Mesodermal cell (in vitro differentiated cells): ENCODE measurements at regions not wholly inside any gene's neighbourhood (a gene's known extent, or its start where the extent isn't known, plus 50 kb on each side); places are given as distances from the start of the nearest gene placed in this dataset.

Experiments used
- H3K27ac ChIP-seq: 2 replicates; pipeline ENCODE4 v1.7.0; 2013; ENCODE audit warnings: mild to moderate bottlenecking, low read depth, low read length, moderate library complexity; ENCODE audit not compliant: severe bottlenecking
- H3K36me3 ChIP-seq: 2 replicates; pipeline ENCODE4 v1.7.1; 2013; ENCODE audit warnings: mild to moderate bottlenecking, low read length, moderate library complexity; ENCODE audit not compliant: control insufficient read depth, insufficient read depth
- H3K4me1 ChIP-seq: one replicate; pipeline ENCODE4 v1.7.1; 2013; ENCODE audit warnings: mild to moderate bottlenecking, low read length; ENCODE audit not compliant: insufficient read depth, control insufficient read depth, poor library complexity, severe bottlenecking
- H3K4me3 ChIP-seq: 2 replicates; pipeline ENCODE4 v1.7.0; 2013; ENCODE audit warnings: low read length, control low read depth, mild to moderate bottlenecking; ENCODE audit not compliant: insufficient read depth, poor library complexity, severe bottlenecking; ENCODE audit errors: extremely low read depth
- H3K9me3 ChIP-seq: 2 replicates; pipeline ENCODE4 v1.7.1; 2013; ENCODE audit warnings: mild to moderate bottlenecking, low read length, moderate library complexity; ENCODE audit not compliant: control insufficient read depth
- WGBS, 2 experiments: methylation state at CpG; one replicate each; pipeline ENCODE4 v1.1.5; 2013; ENCODE audit warnings: missing lambda C conversion rate in 2 of 2; ENCODE audit not compliant: insufficient coverage in 2 of 2; 5-methylcytosine and 5-hydroxymethylcytosine counted together

GRCh38 chr1:37399205-37399604, 75.2 kb upstream of the ZC3H12A start:
- Histone ChIP-seq H3K36me3 (no peaks in the 10 kb centered on the region), H3K9me3 (no peaks in the 10 kb centered on the region), H3K4me1 (no peaks in the 10 kb centered on the region), H3K27ac (no peak overlapping the region), H3K4me3 (no peak overlapping the region)
- 79 to 88% methylated on average over 4 to 5 of the region's 6 CpGs for WGBS, 2 experiments

- Histone ChIP-seq H3K27ac (no peak overlapping the region), H3K36me3 (no peaks in the 10 kb centered on the region), H3K4me3 (no peak overlapping the region), H3K9me3 (no peaks in the 10 kb centered on the region), H3K4me1 (no peaks in the 10 kb centered on the region)
- WGBS, 2 experiments = 68 to 69% methylated on average over 3 of the region's 3 CpGs
Observed at GRCh38 chr1:37399830-37400464, 74.4 kb upstream of the ZC3H12A start.

GRCh38 chr1:37400466-37401225, 73.7 kb upstream of the ZC3H12A start:
- Histone ChIP-seq H3K4me1 (no peaks in the 10 kb centered on the region), H3K36me3 (no peaks in the 10 kb centered on the region), H3K27ac (no peak overlapping the region), H3K4me3 (no peak overlapping the region), H3K9me3 (no peaks in the 10 kb centered on the region)
- WGBS, 2 experiments = 81 to 87% methylated on average over 17 to 20 of the region's 21 CpGs

- Histone ChIP-seq H3K4me1 (no peaks in the 10 kb centered on the region), H3K4me3 (no peak overlapping the region), H3K9me3 (no peaks in the 10 kb centered on the region), H3K36me3 (no peaks in the 10 kb centered on the region), H3K27ac (no peak overlapping the region)
- WGBS, 2 experiments = 89% methylated on average over 2 to 3 of the region's 4 CpGs
Observed at GRCh38 chr1:37403166-37403565, 71.2 kb upstream of the ZC3H12A start.

- Histone ChIP-seq H3K36me3 (no peaks in the 10 kb centered on the region), H3K4me3 (no peak overlapping the region), H3K4me1 (no peaks in the 10 kb centered on the region), H3K27ac (no peak overlapping the region), H3K9me3 (no peaks in the 10 kb centered on the region)
- 76 to 84% methylated on average over 2 to 4 of the region's 4 CpGs for WGBS, 2 experiments
Observed at GRCh38 chr1:37404711-37405110, 69.7 kb upstream of the ZC3H12A start.

GRCh38 chr1:37410105-37410504, 64.3 kb upstream of the ZC3H12A start:
- H3K4me3 ChIP-seq = no peak overlapping the region
- WGBS, 2 experiments = 42% methylated on average over 2 to 4 of the region's 7 CpGs
- no peak overlapping the region for H3K27ac ChIP-seq

GRCh38 chr1:37410815-37411214, 63.6 kb upstream of the ZC3H12A start:
- 6 to 26% methylated on average over 4 to 5 of the region's 7 CpGs for WGBS, 2 experiments
- Histone ChIP-seq H3K4me3 (no peak overlapping the region), H3K36me3 (no peaks in the 10 kb centered on the region), H3K27ac (no peak overlapping the region), H3K4me1 (no peaks in the 10 kb centered on the region), H3K9me3 (peaks cover 5% of the 10 kb centered on the region)

More at GRCh38 chr1:37410105-37410504, 64.3 kb upstream of the ZC3H12A start:
- Histone ChIP-seq H3K4me1 (no peaks in the 10 kb centered on the region), H3K36me3 (no peaks in the 10 kb centered on the region), H3K9me3 (no peaks in the 10 kb centered on the region)

GRCh38 chr1:37415611-37416244, 58.7 kb upstream of the ZC3H12A start:
- no peak overlapping the region for H3K27ac ChIP-seq
- peaks cover 6% of the 10 kb centered on the region for H3K9me3 ChIP-seq
- H3K36me3 ChIP-seq = no peaks in the 10 kb centered on the region
- H3K4me1 ChIP-seq = no peaks in the 10 kb centered on the region
- 88 to 89% methylated on average over 11 to 12 of the region's 13 CpGs for WGBS, 2 experiments
- no peak overlapping the region for H3K4me3 ChIP-seq

GRCh38 chr1:37420456-37420855, 53.9 kb upstream of the ZC3H12A start:
- 37 to 38% methylated on average over 1 of the region's 1 CpG for WGBS, 2 experiments
- Histone ChIP-seq H3K9me3 (peaks cover 4% of the 10 kb centered on the region), H3K4me3 (no peak overlapping the region), H3K27ac (no peak overlapping the region), H3K4me1 (no peaks in the 10 kb centered on the region), H3K36me3 (no peaks in the 10 kb centered on the region)

- Histone ChIP-seq H3K4me1 (no peaks in the 10 kb centered on the region), H3K36me3 (no peaks in the 10 kb centered on the region), H3K4me3 (no peak overlapping the region), H3K9me3 (no peaks in the 10 kb centered on the region), H3K27ac (no peak overlapping the region)
- 91% methylated on average over 9 of the region's 9 CpGs for WGBS, 2 experiments
Observed at GRCh38 chr1:37423810-37424209, 50.6 kb upstream of the ZC3H12A start.

GRCh38 chr1:37424523-37424922, 49.9 kb upstream of the ZC3H12A start:
- Histone ChIP-seq H3K27ac (no peak overlapping the region), H3K36me3 (no peaks in the 10 kb centered on the region), H3K4me3 (no peak overlapping the region), H3K9me3 (no peaks in the 10 kb centered on the region), H3K4me1 (no peaks in the 10 kb centered on the region)
- WGBS, 2 experiments = 67 to 100% methylated on average over 1 of the region's 1 CpG
